HG03342 (cell line): ENCODE measurements at regions not wholly inside any gene's neighbourhood (a gene's known extent, or its start where the extent isn't known, plus 50 kb on each side); places are given as distances from the start of the nearest gene placed in this dataset.
A peak's percentile ranks its signal among the peaks of the same experiment; 100 is the strongest.
"Not testable (repeated sequence)": the region's sequence is repeated elsewhere in the genome, so short reads cannot be mapped to it uniquely, and the experiment has no call there.

Experiments
- ATAC-seq: cut with Tn5 transposase; IDR thresholded peaks from one replicate; pipeline ENCODE4 v1.9.1; 2021; ENCODE audit warnings: mild to moderate bottlenecking, moderate library complexity; ENCODE audit not compliant: unreplicated experiment

- no peak for ATAC-seq
Measured at GRCh38 chr9:110131499-110131898, 76.5 kb downstream of the C9orf152 start.

- not testable (repeated sequence) for ATAC-seq
Measured at GRCh38 chr9:110132531-110132930, 75.4 kb downstream of the C9orf152 start.

GRCh38 chr9:110133059-110133458 lies 74.9 kb downstream of the C9orf152 start:
- ATAC-seq = no peak

GRCh38 chr9:110133608-110134210 lies 74.2 kb downstream of the C9orf152 start:
- no peak for ATAC-seq

- ATAC-seq = no peak
Measured at GRCh38 chr9:110135846-110136245, 72.1 kb downstream of the C9orf152 start.

- ATAC-seq = no peak
Measured at GRCh38 chr9:110136802-110137201, 71.2 kb downstream of the C9orf152 start.

- no peak for ATAC-seq
Measured at GRCh38 chr9:110140276-110140675, 67.7 kb downstream of the C9orf152 start.

GRCh38 chr9:110141227-110141793 lies 66.6 kb downstream of the C9orf152 start:
- ATAC-seq = no peak

- no peak for ATAC-seq
Measured at GRCh38 chr9:110142253-110142652, 65.7 kb downstream of the C9orf152 start.

GRCh38 chr9:110142868-110143481 lies 65.0 kb downstream of the C9orf152 start:
- no peak for ATAC-seq

GRCh38 chr9:110143485-110143884 lies 64.5 kb downstream of the C9orf152 start:
- ATAC-seq = peak; percentile 43

GRCh38 chr9:110143950-110144545 lies 63.9 kb downstream of the C9orf152 start:
- ATAC-seq = peak; percentile 52

- ATAC-seq = no peak
Measured at GRCh38 chr9:110146373-110146772, 61.6 kb downstream of the C9orf152 start.

- peak; percentile 75 for ATAC-seq
Measured at GRCh38 chr9:110148384-110148783, 59.6 kb downstream of the C9orf152 start.

- ATAC-seq = no peak
Measured at GRCh38 chr9:110148891-110149290, 59.1 kb downstream of the C9orf152 start.
